GM21381 (cell line): ENCODE measurements at regions not wholly inside any gene's neighbourhood (a gene's known extent, or its start where the extent isn't known, plus 50 kb on each side); places are given as distances from the start of the nearest gene placed in this dataset.

Experiments used
- ATAC-seq: cut with Tn5 transposase; IDR thresholded peaks from one replicate; pipeline ENCODE4 v1.9.1; 2021; ENCODE audit warnings: mild to moderate bottlenecking, moderate library complexity; ENCODE audit not compliant: unreplicated experiment

- no peak for ATAC-seq
Measured at GRCh38 chr3:59698091-59698490, 648.3 kb upstream of the CFAP20DC start.

- no peak for ATAC-seq
Measured at GRCh38 chr3:59696783-59697182, 647.0 kb upstream of the CFAP20DC start.

GRCh38 chr3:59695860-59696259 is 646.0 kb upstream of the CFAP20DC start:
- ATAC-seq, result no peak

- ATAC-seq, result no peak
Measured at GRCh38 chr3:59692117-59692516, 642.3 kb upstream of the CFAP20DC start.

GRCh38 chr3:59690886-59691285 is 641.1 kb upstream of the CFAP20DC start:
- no peak for ATAC-seq

GRCh38 chr3:59688636-59689035 is 638.8 kb upstream of the CFAP20DC start:
- no peak for ATAC-seq

- no peak for ATAC-seq
Measured at GRCh38 chr3:59685432-59685831, 635.6 kb upstream of the CFAP20DC start.

GRCh38 chr3:59684766-59685165 is 634.9 kb upstream of the CFAP20DC start:
- no peak for ATAC-seq

- ATAC-seq, result no peak
Measured at GRCh38 chr3:59680919-59681318, 631.1 kb upstream of the CFAP20DC start.

- no peak for ATAC-seq
Measured at GRCh38 chr3:59677747-59678702, 628.2 kb upstream of the CFAP20DC start.

GRCh38 chr3:59675495-59675894 is 625.7 kb upstream of the CFAP20DC start:
- no peak for ATAC-seq

GRCh38 chr3:59663076-59663850 is 613.4 kb upstream of the CFAP20DC start:
- no peak for ATAC-seq

- ATAC-seq, result no peak
Measured at GRCh38 chr3:59660852-59661625, 611.2 kb upstream of the CFAP20DC start.

- ATAC-seq, result no peak
Measured at GRCh38 chr3:59660376-59660775, 610.6 kb upstream of the CFAP20DC start.

GRCh38 chr3:59659755-59660154 is 609.9 kb upstream of the CFAP20DC start:
- no peak for ATAC-seq

GRCh38 chr3:59658866-59659265 is 609.0 kb upstream of the CFAP20DC start:
- ATAC-seq, result no peak

- no peak for ATAC-seq
Measured at GRCh38 chr3:59658274-59658673, 608.4 kb upstream of the CFAP20DC start.

GRCh38 chr3:59655418-59656015 is 605.7 kb upstream of the CFAP20DC start:
- no peak for ATAC-seq

GRCh38 chr3:59654480-59655417 is 604.9 kb upstream of the CFAP20DC start:
- no peak for ATAC-seq

- no peak for ATAC-seq
Measured at GRCh38 chr3:59654123-59654479, 604.3 kb upstream of the CFAP20DC start.
